Fibroblast of lung (primary cell): ENCODE measurements at regions not wholly inside any gene's neighbourhood (a gene's known extent, or its start where the extent isn't known, plus 50 kb on each side); places are given as distances from the start of the nearest gene placed in this dataset.
A peak's percentile ranks its signal among the peaks of the same experiment; 100 is the strongest.

Experiments used
- DNase-seq, 2 donors: peaks; one replicate each; pipeline versions ENCODE4 v3.0.0 to v3.0.0-alpha.2; 2010; ENCODE audit warnings: low read depth in 2 of 2
- H2AFZ ChIP-seq: 2 replicates; pipeline ENCODE4 v1.5.1; 2012; ENCODE audit warnings: low read length, control low read depth, inconsistent platforms
- H3K27ac ChIP-seq: 2 replicates; pipeline ENCODE4 v1.5.1; 2011; ENCODE audit warnings: low read length, control low read depth; ENCODE audit not compliant: insufficient read depth
- H3K27me3 ChIP-seq: 2 replicates; pipeline ENCODE4 v1.5.1; 2011; ENCODE audit warnings: mild to moderate bottlenecking, low read length; ENCODE audit not compliant: control insufficient read depth, insufficient read depth
- H3K36me3 ChIP-seq: 2 replicates; pipeline ENCODE4 v1.5.1; 2011; ENCODE audit warnings: low read length; ENCODE audit not compliant: control insufficient read depth, insufficient read depth
- H3K4me1 ChIP-seq: 2 replicates; pipeline ENCODE4 v1.5.1; 2011; ENCODE audit warnings: low read length; ENCODE audit not compliant: control insufficient read depth, insufficient read depth; ENCODE audit errors: extremely low read depth
- H3K4me2 ChIP-seq: 2 replicates; pipeline ENCODE4 v1.5.1; 2011; ENCODE audit warnings: low read length, control low read depth; ENCODE audit not compliant: insufficient read depth; ENCODE audit errors: extremely low read depth
- H3K4me3 ChIP-seq, 4 experiments: fragments of 200-600 bp in 1 of 4; sonication (generic) in 1 of 4; replicated peaks in 1 of 4; 2 replicates each; pipeline ENCODE4 v1.5.1; 2011 to 2016; ENCODE audit warnings: low read length in 4 of 4, low read depth in 3 of 4, mild to moderate bottlenecking in 3 of 4, control low read depth in 2 of 4, inconsistent platforms in 1 of 4, mixed read lengths in 1 of 4; ENCODE audit not compliant: insufficient read depth in 1 of 4; ENCODE audit errors: control extremely low read depth in 1 of 4
- H3K79me2 ChIP-seq: 2 replicates; pipeline ENCODE4 v1.5.1; 2012; ENCODE audit warnings: mild to moderate bottlenecking, low read length, inconsistent platforms; ENCODE audit not compliant: control insufficient read depth, insufficient read depth
- H3K9ac ChIP-seq: 2 replicates; pipeline ENCODE4 v1.5.1; 2011; ENCODE audit warnings: mild to moderate bottlenecking, low read length, control low read depth; ENCODE audit not compliant: insufficient read depth
- H3K9me3 ChIP-seq: 2 replicates; pipeline ENCODE4 v1.5.1; 2012; ENCODE audit warnings: low read depth, low read length; ENCODE audit not compliant: control insufficient read depth, insufficient read depth
- H4K20me1 ChIP-seq: 2 replicates; pipeline ENCODE4 v1.5.1; 2011; ENCODE audit warnings: low read length; ENCODE audit not compliant: control insufficient read depth, insufficient read depth; ENCODE audit errors: extremely low read depth
- EZH2 ChIP-seq: IDR thresholded peaks from 2 replicates; pipeline ENCODE4 v1.5.1; 2012; ENCODE audit warnings: low read length, control low read depth, mild to moderate bottlenecking; ENCODE audit errors: missing control alignments
- TF ChIP-seq, protein P1 (sequence below), 2 donors: IDR thresholded peaks in 1 of 2; conservative IDR thresholded peaks in 1 of 2; 1 replicate in 1 of 2; 2 replicates in 1 of 2; pipeline ENCODE4 v1.5.1; 2011 to 2012; ENCODE audit warnings: low read length in 2 of 2, control low read depth in 1 of 2, inconsistent platforms in 1 of 2, low read depth in 1 of 2, mild to moderate bottlenecking in 1 of 2

DNA sequence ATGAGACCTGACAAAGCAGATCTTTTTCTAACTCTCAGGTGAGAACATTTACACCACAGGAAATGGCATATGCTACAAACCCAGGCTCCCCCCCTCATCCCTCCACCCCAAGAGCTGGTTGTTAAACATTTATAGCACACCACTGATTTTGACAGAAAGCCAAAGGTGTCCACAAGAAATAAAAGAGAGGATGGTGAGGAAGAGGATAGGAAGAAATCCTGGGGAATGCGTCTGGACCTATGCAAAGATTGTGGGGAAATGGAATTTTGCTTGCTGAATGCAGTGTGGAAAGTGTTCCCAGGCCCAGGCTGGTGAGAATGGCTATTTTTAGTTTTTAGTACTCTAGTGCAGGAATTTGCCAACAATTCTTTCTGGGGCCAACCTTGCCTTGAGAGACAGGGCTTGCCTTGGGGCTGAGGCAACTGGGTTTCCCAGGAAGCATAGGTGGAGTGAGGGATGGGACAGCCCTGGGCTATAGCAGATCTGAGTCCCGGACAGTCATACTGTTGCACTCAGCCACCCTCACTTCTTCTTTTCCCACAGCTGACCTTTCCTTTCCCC, 163.9 kb downstream of the ADAMTS15 start:
- no peaks in the 10 kb centered on the region for H3K27me3 ChIP-seq
- H3K36me3 ChIP-seq, result no peaks in the 10 kb centered on the region
- H3K79me2 ChIP-seq, result no peaks in the 10 kb centered on the region
- no peaks in the 10 kb centered on the region for H3K9me3 ChIP-seq
- DNase-seq, result peak; percentile 54 to 83
- peaks cover 10% of the 10 kb centered on the region for H3K4me1 ChIP-seq
- peak overlapping the region; percentile 63 for H3K27ac ChIP-seq
- no peaks in the 10 kb centered on the region for H4K20me1 ChIP-seq
- H3K4me2 ChIP-seq, result peak overlapping the region; percentile 27
- TF ChIP-seq, protein P1, sequence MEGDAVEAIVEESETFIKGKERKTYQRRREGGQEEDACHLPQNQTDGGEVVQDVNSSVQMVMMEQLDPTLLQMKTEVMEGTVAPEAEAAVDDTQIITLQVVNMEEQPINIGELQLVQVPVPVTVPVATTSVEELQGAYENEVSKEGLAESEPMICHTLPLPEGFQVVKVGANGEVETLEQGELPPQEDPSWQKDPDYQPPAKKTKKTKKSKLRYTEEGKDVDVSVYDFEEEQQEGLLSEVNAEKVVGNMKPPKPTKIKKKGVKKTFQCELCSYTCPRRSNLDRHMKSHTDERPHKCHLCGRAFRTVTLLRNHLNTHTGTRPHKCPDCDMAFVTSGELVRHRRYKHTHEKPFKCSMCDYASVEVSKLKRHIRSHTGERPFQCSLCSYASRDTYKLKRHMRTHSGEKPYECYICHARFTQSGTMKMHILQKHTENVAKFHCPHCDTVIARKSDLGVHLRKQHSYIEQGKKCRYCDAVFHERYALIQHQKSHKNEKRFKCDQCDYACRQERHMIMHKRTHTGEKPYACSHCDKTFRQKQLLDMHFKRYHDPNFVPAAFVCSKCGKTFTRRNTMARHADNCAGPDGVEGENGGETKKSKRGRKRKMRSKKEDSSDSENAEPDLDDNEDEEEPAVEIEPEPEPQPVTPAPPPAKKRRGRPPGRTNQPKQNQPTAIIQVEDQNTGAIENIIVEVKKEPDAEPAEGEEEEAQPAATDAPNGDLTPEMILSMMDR (conservative IDR thresholded peaks at IDR 0.05 in 1 of 2, IDR thresholded peaks at IDR 0.05 in 1 of 2; ENCODE audit: low read depth in 1 of 2, low read length in 2 of 2), result no peak
- no peak for TF ChIP-seq EZH2
- no peak overlapping the region for H3K4me3 ChIP-seq
- no peak overlapping the region for H3K9ac ChIP-seq
- H2AFZ ChIP-seq, result no peak overlapping the region

DNA sequence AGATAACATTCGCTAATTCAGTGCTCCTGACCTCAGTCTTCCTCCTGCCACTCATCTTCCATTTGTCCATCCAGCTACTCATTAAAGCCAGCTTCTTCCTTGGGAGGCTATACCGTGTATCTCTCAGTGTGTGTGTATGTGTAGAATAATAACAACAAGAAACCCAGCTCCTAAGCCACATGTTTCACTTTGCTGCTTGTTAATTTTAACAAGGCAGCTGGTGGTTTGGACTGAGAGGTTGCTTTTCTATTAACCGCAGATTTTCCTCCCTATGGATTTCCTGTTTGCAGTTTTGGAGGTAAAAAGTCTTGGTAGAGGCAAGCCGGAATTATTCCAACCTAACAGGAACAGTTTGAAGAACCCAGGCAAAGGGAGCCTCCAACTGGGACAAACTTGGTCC, 165.0 kb downstream of the ADAMTS15 start:
- no peak for DNase-seq
- no peak overlapping the region for H3K9ac ChIP-seq
- no peaks in the 10 kb centered on the region for H3K36me3 ChIP-seq
- H3K79me2 ChIP-seq, result no peaks in the 10 kb centered on the region
- H3K4me2 ChIP-seq, result no peak overlapping the region
- H4K20me1 ChIP-seq, result no peaks in the 10 kb centered on the region
- H3K4me1 ChIP-seq, result peaks cover 10% of the 10 kb centered on the region
- H3K4me3 ChIP-seq, result no peak overlapping the region
- no peaks in the 10 kb centered on the region for H3K9me3 ChIP-seq
- no peaks in the 10 kb centered on the region for H3K27me3 ChIP-seq
- no peak overlapping the region for H3K27ac ChIP-seq
- no peak overlapping the region for H2AFZ ChIP-seq
- TF ChIP-seq, protein P1 (conservative IDR thresholded peaks at IDR 0.05 in 1 of 2, IDR thresholded peaks at IDR 0.05 in 1 of 2; ENCODE audit: low read depth in 1 of 2, low read length in 2 of 2), result no peak
- TF ChIP-seq EZH2, result no peak

DNA sequence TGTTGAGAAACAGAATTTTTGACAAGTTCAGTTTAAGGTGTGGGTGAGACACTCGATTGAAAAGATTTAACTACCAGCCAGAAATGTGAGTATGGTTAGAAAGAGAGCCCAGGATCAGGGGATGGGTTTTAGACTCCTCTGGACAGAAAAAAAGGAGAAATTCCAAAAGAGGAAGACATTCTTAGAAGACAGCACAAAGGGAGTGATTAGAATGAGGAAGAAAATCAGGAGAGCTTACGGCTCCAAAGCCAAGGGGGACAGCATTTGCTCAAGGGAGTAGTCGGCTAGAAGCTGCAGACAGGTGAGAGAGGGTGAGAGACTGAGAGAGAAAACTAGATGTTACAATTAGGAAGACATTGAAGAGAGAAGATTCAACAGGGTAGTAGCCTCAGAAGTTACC, 166.1 kb downstream of the ADAMTS15 start:
- no peak overlapping the region for H2AFZ ChIP-seq
- no peak for DNase-seq
- no peaks in the 10 kb centered on the region for H3K79me2 ChIP-seq
- no peaks in the 10 kb centered on the region for H3K9me3 ChIP-seq
- TF ChIP-seq EZH2, result no peak
- TF ChIP-seq, protein P1 (conservative IDR thresholded peaks at IDR 0.05 in 1 of 2, IDR thresholded peaks at IDR 0.05 in 1 of 2; ENCODE audit: low read depth in 1 of 2, low read length in 2 of 2), result no peak
- no peak overlapping the region for H3K4me2 ChIP-seq
- peaks cover 10% of the 10 kb centered on the region for H3K4me1 ChIP-seq
- no peak overlapping the region for H3K4me3 ChIP-seq
- H3K27ac ChIP-seq, result no peak overlapping the region
- no peaks in the 10 kb centered on the region for H4K20me1 ChIP-seq
- no peaks in the 10 kb centered on the region for H3K27me3 ChIP-seq
- H3K36me3 ChIP-seq, result no peaks in the 10 kb centered on the region
- no peak overlapping the region for H3K9ac ChIP-seq
